GM23338 (cell line): ENCODE measurements at regions not wholly inside any gene's neighbourhood (a gene's known extent, or its start where the extent isn't known, plus 50 kb on each side); places are given as distances from the start of the nearest gene placed in this dataset.

Source experiments
- ATAC-seq: fragments of 200-7000 bp; cut with Tn5 transposase; 3 replicates; pipeline ENCODE4 v1.9.1; 2020
- DNase-seq: peaks from one replicate; pipeline ENCODE4 v3.0.0-alpha.2; 2015; ENCODE audit warnings: low spot score
- H2AFZ ChIP-seq: fragments of 200-600 bp; sonication (generic); 2 replicates; pipeline ENCODE4 v1.8.0; 2016; ENCODE audit warnings: antibody characterized with exemption, mild to moderate bottlenecking, moderate library complexity
- H3F3A ChIP-seq: fragments of 200-600 bp; sonication (generic); replicated peaks from 2 replicates; pipeline ENCODE4 v1.8.0; 2017; ENCODE audit warnings: antibody characterized with exemption, mixed run types, low read depth
- H3K27ac ChIP-seq: fragments of 200-600 bp; sonication (generic); 2 replicates; pipeline ENCODE4 v1.6.1; 2016; ENCODE audit warnings: low read depth
- H3K27me3 ChIP-seq: fragments of 200-600 bp; sonication (generic); 2 replicates; pipeline ENCODE4 v1.8.0; 2016; ENCODE audit warnings: mild to moderate bottlenecking, mixed run types, moderate library complexity; ENCODE audit not compliant: insufficient read depth
- H3K36me3 ChIP-seq: fragments of 200-600 bp; sonication (generic); 2 replicates; pipeline ENCODE4 v1.8.0; 2016; ENCODE audit warnings: mild to moderate bottlenecking; ENCODE audit not compliant: insufficient read depth
- H3K4me1 ChIP-seq: fragments of 200-600 bp; sonication (generic); 2 replicates; pipeline ENCODE4 v1.8.0; 2016; ENCODE audit warnings: mild to moderate bottlenecking, moderate library complexity; ENCODE audit not compliant: insufficient read depth
- H3K4me2 ChIP-seq: fragments of 200-600 bp; sonication (generic); 2 replicates; pipeline ENCODE4 v1.7.1; 2017; ENCODE audit warnings: mixed run types
- H3K4me3 ChIP-seq: fragments of 200-600 bp; sonication (generic); 2 replicates; pipeline ENCODE4 v1.6.1; 2016; ENCODE audit warnings: mixed run types
- H3K79me2 ChIP-seq: fragments of 200-600 bp; sonication (generic); replicated peaks from 2 replicates; pipeline ENCODE4 v1.8.0; 2017; ENCODE audit warnings: mild to moderate bottlenecking; ENCODE audit not compliant: insufficient read depth
- H3K9me2 ChIP-seq: fragments of 200-600 bp; sonication (generic); 2 replicates; pipeline ENCODE4 v1.8.0; 2017; ENCODE audit not compliant: insufficient read depth
- H4K20me1 ChIP-seq: fragments of 200-600 bp; sonication (generic); replicated peaks from 2 replicates; pipeline ENCODE4 v1.8.0; 2017; ENCODE audit warnings: mild to moderate bottlenecking; ENCODE audit not compliant: insufficient read depth
- H3K27ac Mint-ChIP-seq: 2 replicates; pipeline ENCODE4 v1.8.0; 2020; ENCODE audit warnings: inconsistent platforms, mild to moderate bottlenecking, moderate library complexity, mixed read lengths
- H3K27me3 Mint-ChIP-seq: 3 replicates; pipeline ENCODE4 v1.8.0; 2022; ENCODE audit warnings: low read depth, mild to moderate bottlenecking, moderate library complexity, mixed read lengths, inconsistent platforms; ENCODE audit not compliant: insufficient read depth, poor library complexity
- H3K36me3 Mint-ChIP-seq: 3 replicates; pipeline ENCODE4 v1.8.0; 2021; ENCODE audit warnings: low read depth, mild to moderate bottlenecking, inconsistent platforms, moderate library complexity, mixed read lengths
- H3K4me1 Mint-ChIP-seq: 3 replicates; pipeline ENCODE4 v1.8.0; 2020; ENCODE audit warnings: mild to moderate bottlenecking, inconsistent platforms, mixed read lengths
- H3K4me3 Mint-ChIP-seq: 3 replicates; pipeline ENCODE4 v1.8.0; 2021; ENCODE audit warnings: moderate library complexity, mild to moderate bottlenecking, inconsistent platforms, mixed read lengths
- H3K9me3 Mint-ChIP-seq: 3 replicates; pipeline ENCODE4 v1.8.0; 2020; ENCODE audit warnings: moderate library complexity, mild to moderate bottlenecking, inconsistent platforms, mixed read lengths
- CREB1 ChIP-seq: fragments of 250-450 bp; sonication (Bioruptor Pico); IDR thresholded peaks from 2 replicates; pipeline ENCODE4 v1.5.0; 2020; ENCODE audit warnings: low read depth, mild to moderate bottlenecking, moderate library complexity
- EZH2 ChIP-seq: fragments of 200-600 bp; sonication (generic); IDR thresholded peaks from one replicate; pipeline ENCODE4 v1.8.0; 2017; ENCODE audit warnings: antibody characterized with exemption, mild to moderate bottlenecking, low read depth; ENCODE audit not compliant: unreplicated experiment
- EZH2phosphoT487 ChIP-seq: fragments of 200-600 bp; sonication (generic); IDR thresholded peaks from one replicate; pipeline ENCODE4 v1.8.1; 2018; ENCODE audit warnings: antibody characterized with exemption; ENCODE audit not compliant: unreplicated experiment
- NANOG ChIP-seq: IDR thresholded peaks from 2 replicates; pipeline ENCODE4 v1.6.1; 2016; ENCODE audit warnings: antibody characterized with exemption, borderline replicate concordance
- POLR2AphosphoS5 ChIP-seq: IDR thresholded peaks from 2 replicates; pipeline ENCODE4 v1.6.1; 2016; ENCODE audit warnings: antibody characterized with exemption, low read depth
- STAT1 ChIP-seq: IDR thresholded peaks from one replicate; pipeline ENCODE4 v1.6.1; 2016; ENCODE audit warnings: antibody characterized with exemption; ENCODE audit not compliant: unreplicated experiment
- ZNF331 ChIP-seq: fragments of 250-450 bp; sonication (Bioruptor Pico); IDR thresholded peaks from 2 replicates; pipeline ENCODE4 v1.5.0; 2020; ENCODE audit warnings: low read depth, mild to moderate bottlenecking, moderate library complexity
- ZNF462 ChIP-seq: fragments of 250-450 bp; sonication (Bioruptor Pico); IDR thresholded peaks from 2 replicates; pipeline ENCODE4 v1.5.0; 2020; ENCODE audit warnings: mild to moderate bottlenecking, moderate library complexity

GRCh38 chr17:30588798-30589247, 111.6 kb downstream of the GOSR1 start (continued):
- TF ChIP-seq ZNF462 (CRISPR knock-in tag) (no peak), NANOG (no peak), STAT1 (no peak)

- no peaks in the 10 kb centered on the region for H3K9me2 ChIP-seq
- Mint-ChIP-seq H3K36me3 (no peaks in the 10 kb centered on the region), H3K9me3 (peaks cover 6% of the 10 kb centered on the region; the same call in 2 of the 3 replicates), H3K27ac (no peak overlapping the region), H3K4me1 (peaks cover 3% of the 10 kb centered on the region), H3K27me3 (no peaks in the 10 kb centered on the region), H3K4me3 (no peak overlapping the region)
- no peak for TF ChIP-seq CREB1
- no peak for TF ChIP-seq POLR2AphosphoS5
- TF ChIP-seq EZH2: no peak
- no peak for TF ChIP-seq STAT1
- no peak for TF ChIP-seq EZH2phosphoT487
- no peak for TF ChIP-seq ZNF331 (CRISPR knock-in tag)
- no peak for ATAC-seq
- no peak overlapping the region for H3K4me3 ChIP-seq
- H3K79me2 ChIP-seq: no peaks in the 10 kb centered on the region
- no peaks in the 10 kb centered on the region for H3K4me1 ChIP-seq
- no peaks in the 10 kb centered on the region for H4K20me1 ChIP-seq
- H2AFZ ChIP-seq: no peak overlapping the region
- H3K27me3 ChIP-seq: no peaks in the 10 kb centered on the region
- H3K36me3 ChIP-seq: no peaks in the 10 kb centered on the region
- no peak overlapping the region for H3K27ac ChIP-seq
- no peaks in the 10 kb centered on the region for H3F3A ChIP-seq
- no peak for DNase-seq
- no peak overlapping the region for H3K4me2 ChIP-seq
Observed at GRCh38 chr17:30586818-30587595, 109.8 kb downstream of the GOSR1 start.
